ENCODE measurements at regions not wholly inside any gene's neighbourhood (a gene's known extent, or its start where the extent isn't known, plus 50 kb on each side); places are given as distances from the start of the nearest gene placed in this dataset.

DNA sequence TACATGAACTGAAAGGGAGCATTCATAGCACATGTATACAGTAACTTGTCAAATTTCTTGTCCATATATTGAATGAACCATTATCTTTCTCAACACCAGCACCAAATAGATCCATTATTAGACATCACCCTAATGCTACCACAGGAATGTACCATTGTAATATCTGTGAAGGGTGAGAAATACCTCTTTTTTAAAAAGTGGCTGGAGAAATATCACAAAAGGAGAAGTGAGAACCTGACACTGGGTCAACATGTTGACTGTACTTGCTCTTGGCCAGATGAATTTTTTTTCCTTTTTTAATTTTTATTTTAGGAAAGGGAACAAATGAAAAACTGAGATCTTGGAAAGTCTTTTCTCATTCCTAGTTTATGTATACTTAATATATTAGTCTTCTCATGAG is 63.5 kb downstream of the CAVIN2 start:
- Mint-ChIP-seq H3K4me3 (ENCODE audit: low read depth) (no peak overlapping the region), H3K27me3 (no peaks in the 10 kb centered on the region), H3K36me3 (ENCODE audit: insufficient read depth) (no peaks in the 10 kb centered on the region), H3K9me3 (ENCODE audit: low read depth) (no peaks in the 10 kb centered on the region), H3K4me1 (ENCODE audit: low read depth) (no peaks in the 10 kb centered on the region), H3K27ac (no peak overlapping the region)
- TF ChIP-seq, protein P1, sequence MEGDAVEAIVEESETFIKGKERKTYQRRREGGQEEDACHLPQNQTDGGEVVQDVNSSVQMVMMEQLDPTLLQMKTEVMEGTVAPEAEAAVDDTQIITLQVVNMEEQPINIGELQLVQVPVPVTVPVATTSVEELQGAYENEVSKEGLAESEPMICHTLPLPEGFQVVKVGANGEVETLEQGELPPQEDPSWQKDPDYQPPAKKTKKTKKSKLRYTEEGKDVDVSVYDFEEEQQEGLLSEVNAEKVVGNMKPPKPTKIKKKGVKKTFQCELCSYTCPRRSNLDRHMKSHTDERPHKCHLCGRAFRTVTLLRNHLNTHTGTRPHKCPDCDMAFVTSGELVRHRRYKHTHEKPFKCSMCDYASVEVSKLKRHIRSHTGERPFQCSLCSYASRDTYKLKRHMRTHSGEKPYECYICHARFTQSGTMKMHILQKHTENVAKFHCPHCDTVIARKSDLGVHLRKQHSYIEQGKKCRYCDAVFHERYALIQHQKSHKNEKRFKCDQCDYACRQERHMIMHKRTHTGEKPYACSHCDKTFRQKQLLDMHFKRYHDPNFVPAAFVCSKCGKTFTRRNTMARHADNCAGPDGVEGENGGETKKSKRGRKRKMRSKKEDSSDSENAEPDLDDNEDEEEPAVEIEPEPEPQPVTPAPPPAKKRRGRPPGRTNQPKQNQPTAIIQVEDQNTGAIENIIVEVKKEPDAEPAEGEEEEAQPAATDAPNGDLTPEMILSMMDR (IDR thresholded peaks at IDR 0.05; ENCODE audit: unreplicated experiment): no peak
- no peak for DNase-seq (ENCODE audit: low spot score, unreplicated experiment)

Measured in progenitor cell of endocrine pancreas (in vitro differentiated cells).